BLaER1 treated with 17β-estradiol and CSF1 and Interleukin-3, amounts not matched to agents 10 nM and 100 nM (cell line): ENCODE measurements at regions not wholly inside any gene's neighbourhood (a gene's known extent, or its start where the extent isn't known, plus 50 kb on each side); places are given as distances from the start of the nearest gene placed in this dataset.

Experiments used
- H3K27ac ChIP-seq, 11 experiments: shearing (Covaris generic); formaldehyde crosslinking; 2 replicates each; pipeline ENCODE4 v1.8.1; 2022
- H3K27me3 ChIP-seq, 11 experiments: shearing (Covaris generic); formaldehyde crosslinking; 2 replicates each; pipeline ENCODE4 v1.8.1; 2022
- H3K36me3 ChIP-seq, 11 experiments: shearing (Covaris generic); formaldehyde crosslinking; 2 replicates each; pipeline ENCODE4 v1.8.1; 2022
- H3K4me1 ChIP-seq, 10 experiments: shearing (Covaris generic); formaldehyde crosslinking; 2 replicates each; pipeline ENCODE4 v1.8.1; 2022
- H3K4me2 ChIP-seq, 11 experiments: shearing (Covaris generic); formaldehyde crosslinking; 2 replicates each; pipeline ENCODE4 v1.8.1; 2022
- H3K4me3 ChIP-seq, 10 experiments: shearing (Covaris generic); formaldehyde crosslinking; 2 replicates each; pipeline ENCODE4 v1.8.1; 2022
- H3K9ac ChIP-seq, 11 experiments: shearing (Covaris generic); formaldehyde crosslinking; 2 replicates each; pipeline ENCODE4 v1.8.1; 2022
- H3K9me3 ChIP-seq, 11 experiments: shearing (Covaris generic); formaldehyde crosslinking; replicated peaks in 1 of 11; 2 replicates each; pipeline ENCODE4 v1.8.1; 2022
- H4K20me1 ChIP-seq, 11 experiments: shearing (Covaris generic); formaldehyde crosslinking; 2 replicates each; pipeline ENCODE4 v1.8.1; 2022
- Cebpa-rat ChIP-seq, 11 experiments: shearing (Covaris generic); IDR thresholded peaks; 2 replicates each; pipeline ENCODE4 v1.8.1; 2022

GRCh38 chr10:131013281-131013912 is 298.1 kb downstream of the TCERG1L start:
- Histone ChIP-seq H3K9me3 (no peaks in the 10 kb centered on the region), H3K4me3 (no peak overlapping the region), H3K27ac (no peak overlapping the region), H3K36me3 (no peaks in the 10 kb centered on the region), H3K4me2 (no peak overlapping the region), H3K4me1 (peaks cover 15 to 29% (median 24%) of the 10 kb centered on the region in 10 experiments), H3K9ac (no peak overlapping the region), H3K27me3 (no peaks in the 10 kb centered on the region), H4K20me1 (no peaks in the 10 kb centered on the region)
- TF ChIP-seq Cebpa-rat (IDR thresholded peaks at IDR 0.05): no peak

- no peak for TF ChIP-seq Cebpa-rat (IDR thresholded peaks at IDR 0.05)
- no peaks in the 10 kb centered on the region for H4K20me1 ChIP-seq
- H3K36me3 ChIP-seq: no peaks in the 10 kb centered on the region
- H3K27me3 ChIP-seq: no peaks in the 10 kb centered on the region
- no peak overlapping the region for H3K27ac ChIP-seq
- no peak overlapping the region for H3K4me2 ChIP-seq
- peaks cover 12 to 22% (median 17%) of the 10 kb centered on the region in 10 experiments for H3K4me1 ChIP-seq
- no peak overlapping the region for H3K9ac ChIP-seq
- H3K9me3 ChIP-seq: no peaks in the 10 kb centered on the region
- H3K4me3 ChIP-seq: no peak overlapping the region
Observed at GRCh38 chr10:131014271-131014670, 297.2 kb downstream of the TCERG1L start.

GRCh38 chr10:131015271-131015670 is 296.2 kb downstream of the TCERG1L start:
- no peak for TF ChIP-seq Cebpa-rat (IDR thresholded peaks at IDR 0.05)
- H3K9ac ChIP-seq: no peak overlapping the region
- H3K4me1 ChIP-seq: peaks cover 2 to 12% (median 8%) of the 10 kb centered on the region in 10 experiments
- H3K27me3 ChIP-seq: no peaks in the 10 kb centered on the region
- H3K4me3 ChIP-seq: no peak overlapping the region
- no peak overlapping the region for H3K4me2 ChIP-seq
- H3K36me3 ChIP-seq: no peaks in the 10 kb centered on the region
- no peak overlapping the region for H3K27ac ChIP-seq
- no peaks in the 10 kb centered on the region for H4K20me1 ChIP-seq
- H3K9me3 ChIP-seq: no peaks in the 10 kb centered on the region

GRCh38 chr10:131016556-131016955 is 295.0 kb downstream of the TCERG1L start:
- Histone ChIP-seq H3K9ac (no peak overlapping the region), H3K36me3 (no peaks in the 10 kb centered on the region), H3K27me3 (no peaks in the 10 kb centered on the region), H3K9me3 (no peaks in the 10 kb centered on the region), H3K4me1 (no peaks in the 10 kb centered on the region; a peak in 1 of 20 replicates), H3K4me2 (no peak overlapping the region), H3K4me3 (no peak overlapping the region), H4K20me1 (no peaks in the 10 kb centered on the region; a peak in 1 of 22 replicates), H3K27ac (no peak overlapping the region)
- no peak for TF ChIP-seq Cebpa-rat (IDR thresholded peaks at IDR 0.05)

- no peak for TF ChIP-seq Cebpa-rat (IDR thresholded peaks at IDR 0.05)
Observed at GRCh38 chr10:131017566-131018285, 293.8 kb downstream of the TCERG1L start.

GRCh38 chr10:131018886-131019500 is 292.5 kb downstream of the TCERG1L start:
- no peak overlapping the region for H3K4me3 ChIP-seq
- no peaks in the 10 kb centered on the region; a peak in 1 of 22 replicates for H4K20me1 ChIP-seq
- TF ChIP-seq Cebpa-rat (IDR thresholded peaks at IDR 0.05): no peak
- no peaks in the 10 kb centered on the region for H3K4me1 ChIP-seq
- H3K27ac ChIP-seq: no peak overlapping the region
- no peak overlapping the region for H3K9ac ChIP-seq
- H3K36me3 ChIP-seq: no peaks in the 10 kb centered on the region
- H3K4me2 ChIP-seq: no peak overlapping the region
- no peaks in the 10 kb centered on the region for H3K27me3 ChIP-seq
- H3K9me3 ChIP-seq: no peaks in the 10 kb centered on the region

More at GRCh38 chr10:131017566-131018285, 293.8 kb downstream of the TCERG1L start:
- no peak overlapping the region for H3K27ac ChIP-seq
- H3K4me1 ChIP-seq: no peaks in the 10 kb centered on the region; a peak in 1 of 20 replicates
- no peaks in the 10 kb centered on the region; a peak in 1 of 22 replicates for H4K20me1 ChIP-seq
- no peaks in the 10 kb centered on the region for H3K9me3 ChIP-seq
- H3K9ac ChIP-seq: no peak overlapping the region
- H3K4me2 ChIP-seq: no peak overlapping the region
- H3K4me3 ChIP-seq: no peak overlapping the region
- H3K36me3 ChIP-seq: no peaks in the 10 kb centered on the region
- H3K27me3 ChIP-seq: no peaks in the 10 kb centered on the region

- peaks cover 0 to 2% (median 0%) of the 10 kb centered on the region in 11 experiments; a peak in 2 of 22 replicates for H4K20me1 ChIP-seq
- H3K27me3 ChIP-seq: no peaks in the 10 kb centered on the region
- H3K27ac ChIP-seq: no peak overlapping the region
- H3K4me2 ChIP-seq: no peak overlapping the region
- no peak for TF ChIP-seq Cebpa-rat (IDR thresholded peaks at IDR 0.05)
- H3K4me1 ChIP-seq: no peaks in the 10 kb centered on the region
- no peaks in the 10 kb centered on the region for H3K36me3 ChIP-seq
- no peak overlapping the region for H3K4me3 ChIP-seq
- H3K9me3 ChIP-seq: no peaks in the 10 kb centered on the region
- H3K9ac ChIP-seq: no peak overlapping the region
Observed at GRCh38 chr10:131019696-131020095, 291.8 kb downstream of the TCERG1L start.

GRCh38 chr10:131020775-131021174 is 290.7 kb downstream of the TCERG1L start:
- no peaks in the 10 kb centered on the region for H3K36me3 ChIP-seq
- H3K4me1 ChIP-seq: no peaks in the 10 kb centered on the region
- H3K4me3 ChIP-seq: no peak overlapping the region
- no peak overlapping the region for H3K27ac ChIP-seq
- H3K9me3 ChIP-seq: no peaks in the 10 kb centered on the region
- no peak overlapping the region for H3K4me2 ChIP-seq
- H3K9ac ChIP-seq: no peak overlapping the region
- no peak for TF ChIP-seq Cebpa-rat (IDR thresholded peaks at IDR 0.05)
- H4K20me1 ChIP-seq: peaks cover 0 to 6% (median 0%) of the 10 kb centered on the region in 11 experiments; a peak in 2 of 22 replicates
- H3K27me3 ChIP-seq: no peaks in the 10 kb centered on the region

GRCh38 chr10:131021246-131021895 is 290.1 kb downstream of the TCERG1L start:
- no peak overlapping the region for H3K4me2 ChIP-seq
- H3K27ac ChIP-seq: no peak overlapping the region
- no peaks in the 10 kb centered on the region for H3K36me3 ChIP-seq
- H4K20me1 ChIP-seq: peaks cover 0 to 6% (median 0%) of the 10 kb centered on the region in 11 experiments; a peak in 2 of 22 replicates
- no peaks in the 10 kb centered on the region for H3K9me3 ChIP-seq
- no peak for TF ChIP-seq Cebpa-rat (IDR thresholded peaks at IDR 0.05)
- no peak overlapping the region for H3K4me3 ChIP-seq
- no peaks in the 10 kb centered on the region for H3K4me1 ChIP-seq
- H3K27me3 ChIP-seq: no peaks in the 10 kb centered on the region
- H3K9ac ChIP-seq: no peak overlapping the region
